GM18505 (cell line): ENCODE measurements at regions not wholly inside any gene's neighbourhood (a gene's known extent, or its start where the extent isn't known, plus 50 kb on each side); places are given as distances from the start of the nearest gene placed in this dataset.

Source experiments
- ATAC-seq: cut with Tn5 transposase; IDR thresholded peaks from one replicate; pipeline ENCODE4 v1.9.1; 2021; ENCODE audit not compliant: unreplicated experiment
- POLR2A ChIP-seq: IDR thresholded peaks from 4 replicates; pipeline ENCODE4 v1.6.1; 2011; ENCODE audit warnings: borderline replicate concordance; ENCODE audit not compliant: insufficient read depth, insufficient read length; ENCODE audit errors: extremely low read depth

DNA sequence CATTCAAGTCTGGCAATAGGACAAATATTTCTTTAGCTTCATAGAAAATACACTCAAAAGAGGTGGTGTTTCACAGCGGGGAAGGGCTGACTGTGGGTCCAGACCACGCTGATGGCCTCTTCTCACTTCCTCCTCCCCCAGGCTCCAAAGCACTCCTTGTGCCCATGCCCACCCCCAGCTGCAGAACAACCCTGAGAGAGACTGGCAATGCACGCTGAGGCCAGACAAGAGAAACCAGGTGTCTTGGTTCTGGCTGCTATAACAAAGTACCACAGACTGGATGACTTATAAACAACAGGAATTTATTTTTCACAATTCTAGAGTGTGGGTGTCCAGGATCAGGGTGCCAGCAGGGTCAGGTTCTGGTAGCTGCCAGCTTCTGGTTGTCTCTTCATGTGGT lies 386.1 kb downstream of the FBXW7 start:
- no peak for ATAC-seq
- no peak for TF ChIP-seq POLR2A

DNA sequence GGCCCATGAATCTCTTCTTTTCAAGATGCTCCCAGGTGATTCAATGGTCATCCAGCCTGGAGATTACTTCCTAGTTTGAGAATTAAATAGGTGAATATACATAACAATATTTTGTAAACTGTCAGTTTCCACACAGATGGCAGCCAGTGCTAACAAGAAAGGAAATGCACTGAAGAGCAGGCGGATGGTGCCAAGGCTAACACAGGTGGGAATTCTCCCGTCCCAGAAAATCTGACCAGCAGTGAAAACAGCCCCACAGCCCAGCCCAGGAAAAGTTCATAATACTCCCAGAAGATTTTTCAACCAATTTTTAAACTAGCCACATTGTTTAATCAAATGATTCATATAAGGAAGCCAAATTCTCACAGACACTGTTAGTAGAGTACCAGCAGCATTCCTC lies 387.2 kb upstream of the GATB start:
- ATAC-seq = no peak

DNA sequence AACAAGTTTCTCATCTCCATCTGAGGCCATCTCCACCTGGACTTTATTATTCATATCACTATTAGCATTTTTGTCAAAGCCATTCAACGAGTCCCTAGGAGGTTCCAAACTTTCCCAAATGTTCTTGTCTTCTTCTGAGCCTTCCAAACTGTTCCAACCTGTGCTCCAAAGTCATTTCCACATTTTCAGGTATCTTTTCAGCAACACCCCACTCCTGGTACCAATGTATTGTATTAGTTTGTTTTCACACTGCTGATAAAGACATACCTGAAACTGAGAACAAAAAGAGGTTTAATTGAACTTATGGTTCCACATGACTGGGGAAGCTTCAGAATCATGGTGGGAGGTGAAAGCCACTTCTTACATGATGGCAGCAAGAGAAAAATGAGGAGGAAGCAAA lies 385.4 kb upstream of the GATB start:
- TF ChIP-seq POLR2A = no peak
- no peak for ATAC-seq

More for the DNA sequence above, 387.2 kb upstream of the GATB start:
- no peak for TF ChIP-seq POLR2A

DNA sequence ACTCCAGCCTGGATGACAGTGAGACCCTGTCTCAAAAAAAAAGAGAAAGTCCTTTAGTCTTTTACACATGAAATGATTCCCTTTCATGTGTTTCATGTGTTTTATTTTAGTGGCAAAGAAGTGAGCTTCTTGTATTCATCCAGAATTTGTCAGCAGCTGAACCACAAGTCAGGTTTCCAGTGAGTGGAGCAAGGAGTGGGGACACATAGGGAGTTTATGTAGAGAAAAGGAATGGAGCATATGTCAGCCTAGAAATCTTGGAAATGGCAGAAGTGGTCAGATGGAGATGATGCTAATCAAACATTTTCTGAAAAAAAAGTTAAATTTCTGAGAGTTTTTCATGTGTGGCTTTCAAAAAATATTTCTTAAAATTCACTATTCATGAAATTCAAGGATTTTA lies 383.0 kb upstream of the GATB start:
- TF ChIP-seq POLR2A = no peak
- no peak for ATAC-seq

DNA sequence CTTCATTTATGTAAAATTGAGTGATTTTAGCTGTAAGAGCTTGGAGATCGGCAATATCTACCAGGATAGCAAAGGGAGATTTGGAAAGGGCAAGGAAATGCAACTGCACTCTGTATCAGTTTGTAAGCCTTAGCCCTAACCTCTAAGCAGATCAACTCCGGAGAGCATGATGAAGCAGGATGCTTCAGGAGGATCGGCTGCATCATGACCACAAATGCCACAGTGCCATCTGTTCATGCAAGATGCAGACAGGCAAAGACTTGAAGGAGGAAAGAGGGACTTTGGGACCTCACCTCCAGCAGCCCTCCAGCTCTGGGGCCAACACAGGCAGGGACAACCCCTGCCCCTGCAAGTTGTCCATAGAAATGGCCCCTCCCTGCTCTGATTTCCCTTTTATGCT lies 377.6 kb upstream of the GATB start:
- no peak for TF ChIP-seq POLR2A
- no peak for ATAC-seq

DNA sequence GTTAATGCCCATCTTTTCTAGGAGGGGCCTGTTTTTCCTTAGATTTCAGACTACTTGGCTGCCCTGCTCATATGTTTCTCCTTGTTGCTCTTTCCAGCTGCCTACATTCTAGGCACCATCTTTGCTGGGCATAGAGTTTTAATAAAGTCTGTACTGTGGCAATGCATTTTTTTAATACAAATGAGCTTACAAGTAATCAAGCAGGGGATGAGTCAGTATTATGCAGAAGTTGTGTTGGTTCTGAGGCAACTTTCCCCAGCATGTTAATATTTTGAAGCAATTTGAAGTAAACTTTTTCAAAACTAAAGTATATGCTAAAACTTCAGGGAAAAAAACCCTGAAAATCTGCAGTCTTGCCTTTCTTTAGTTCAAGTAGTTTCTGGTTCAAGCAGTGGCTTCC lies 372.0 kb upstream of the GATB start:
- no peak for TF ChIP-seq POLR2A
- no peak for ATAC-seq

DNA sequence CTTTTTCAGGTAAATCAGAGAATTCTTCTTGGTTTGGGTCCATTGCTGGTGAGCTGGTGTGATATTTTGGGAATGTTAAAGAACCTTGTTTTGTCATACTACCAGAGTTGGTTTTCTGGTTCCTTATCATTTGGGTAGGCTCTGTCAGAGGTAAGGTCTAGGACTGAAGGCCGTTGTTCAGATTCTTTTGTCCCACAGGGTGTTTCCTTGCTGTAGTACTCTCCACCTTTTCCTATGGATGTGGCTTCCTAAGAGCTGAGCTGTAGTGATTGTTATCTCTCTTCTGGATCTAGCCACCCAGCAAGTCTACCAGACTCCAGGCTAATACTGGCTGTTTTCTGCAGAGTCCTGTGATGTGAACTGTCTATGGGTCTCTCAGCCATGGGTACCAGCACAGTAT lies 367.5 kb upstream of the GATB start:
- no peak for TF ChIP-seq POLR2A
- ATAC-seq = no peak

DNA sequence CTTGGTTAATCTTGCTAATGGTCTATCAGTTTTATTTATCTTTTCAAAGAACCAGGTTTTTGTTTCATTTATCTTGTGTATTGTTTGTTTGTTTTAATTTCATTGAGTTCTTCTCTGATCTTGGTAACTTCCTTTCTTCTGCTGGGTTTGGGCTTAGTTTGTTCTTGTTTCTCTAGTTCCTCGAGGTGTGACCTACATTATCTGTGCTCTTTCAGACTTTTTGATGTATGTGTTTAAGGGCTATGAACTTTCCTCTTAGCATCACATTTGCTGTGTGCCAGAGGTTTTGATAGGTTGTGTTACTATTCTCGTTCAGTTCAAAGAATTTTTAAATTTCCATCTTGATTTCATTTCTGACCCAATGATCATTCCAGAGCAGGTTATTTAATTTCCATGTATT lies 365.4 kb upstream of the GATB start:
- no peak for ATAC-seq
- TF ChIP-seq POLR2A = no peak

DNA sequence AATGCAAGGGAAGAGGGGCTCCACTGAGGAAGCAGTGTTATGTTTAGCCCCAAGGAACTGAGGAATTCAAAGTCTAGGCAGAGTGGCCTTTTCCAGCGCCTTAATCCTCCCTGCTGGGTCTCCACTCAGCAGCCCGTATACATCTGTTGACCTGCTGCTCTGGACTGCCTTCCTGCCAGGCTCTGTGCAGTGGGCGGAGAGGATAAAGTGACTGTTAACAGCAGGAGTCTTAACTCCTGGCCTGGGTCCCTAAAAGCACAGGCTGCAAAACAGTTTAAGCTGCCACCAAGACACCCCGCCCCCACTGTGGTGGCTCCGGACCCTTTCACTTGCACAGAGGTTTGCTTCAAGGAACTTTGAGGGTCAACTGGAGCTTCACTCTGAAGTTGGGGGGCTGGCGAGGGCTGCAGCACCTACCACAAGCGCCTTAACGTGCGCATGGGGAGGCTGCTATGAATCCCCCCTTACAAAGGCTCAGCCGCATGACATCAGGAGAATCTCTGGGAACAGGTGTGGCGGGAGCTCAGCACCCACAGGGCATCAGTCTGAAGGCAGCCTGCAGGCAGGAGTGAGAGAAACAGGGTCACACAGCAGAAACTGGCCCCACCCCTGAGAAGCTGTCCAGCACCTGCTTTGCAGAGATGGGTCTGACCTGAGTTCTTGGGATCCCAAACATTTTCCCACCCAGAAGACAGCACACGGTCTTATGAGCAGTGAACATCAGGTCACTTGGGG lies 358.2 kb upstream of the GATB start:
- ATAC-seq = no peak
- TF ChIP-seq POLR2A = no peak

DNA sequence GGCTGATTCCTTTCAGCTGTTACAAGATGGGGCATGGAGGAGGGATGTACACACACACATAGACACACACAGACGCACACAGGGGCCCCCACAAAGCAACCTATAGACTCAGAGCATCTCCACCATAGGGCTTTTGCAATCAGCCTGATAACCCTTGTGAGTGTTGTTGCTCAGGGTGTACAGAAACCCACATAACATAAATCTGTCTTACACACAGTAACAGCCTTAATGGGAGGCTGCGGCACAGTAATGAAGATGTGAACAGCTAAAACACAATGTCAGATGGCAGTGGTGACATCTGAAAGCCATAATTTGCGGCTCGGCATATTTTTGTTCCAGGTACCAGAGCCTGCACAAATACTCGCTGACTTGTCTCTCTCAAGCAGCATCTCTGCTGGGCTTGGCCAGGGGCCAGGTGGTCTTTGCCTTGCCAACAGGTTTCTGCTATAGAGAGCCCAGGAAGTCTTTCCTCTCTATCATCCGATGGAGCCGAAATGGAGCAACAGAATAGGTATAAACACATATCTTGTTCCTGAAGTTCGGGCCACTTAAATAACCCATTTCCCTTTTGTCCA lies 357.2 kb upstream of the GATB start:
- ATAC-seq = no peak
- no peak for TF ChIP-seq POLR2A

DNA sequence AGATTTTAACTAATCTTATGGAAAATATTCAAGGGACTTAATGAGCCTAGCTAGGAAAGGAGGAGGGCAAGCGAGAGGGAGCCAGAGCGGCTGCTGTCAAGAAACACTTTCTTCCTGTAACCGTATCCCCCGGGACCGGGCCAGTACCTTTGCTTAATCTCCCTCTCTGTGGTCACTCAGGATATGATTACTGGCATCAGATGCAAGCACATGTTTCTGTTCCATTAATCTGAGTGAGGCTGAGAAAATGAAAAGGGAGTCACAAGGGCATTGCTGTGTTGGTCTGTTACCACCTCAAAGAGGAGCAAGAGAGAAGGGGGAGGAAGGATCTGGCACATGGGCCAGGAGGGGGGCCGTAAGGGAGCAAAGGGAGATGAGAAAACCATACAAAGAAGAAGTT lies 356.7 kb upstream of the GATB start:
- TF ChIP-seq POLR2A = no peak
- ATAC-seq = no peak

DNA sequence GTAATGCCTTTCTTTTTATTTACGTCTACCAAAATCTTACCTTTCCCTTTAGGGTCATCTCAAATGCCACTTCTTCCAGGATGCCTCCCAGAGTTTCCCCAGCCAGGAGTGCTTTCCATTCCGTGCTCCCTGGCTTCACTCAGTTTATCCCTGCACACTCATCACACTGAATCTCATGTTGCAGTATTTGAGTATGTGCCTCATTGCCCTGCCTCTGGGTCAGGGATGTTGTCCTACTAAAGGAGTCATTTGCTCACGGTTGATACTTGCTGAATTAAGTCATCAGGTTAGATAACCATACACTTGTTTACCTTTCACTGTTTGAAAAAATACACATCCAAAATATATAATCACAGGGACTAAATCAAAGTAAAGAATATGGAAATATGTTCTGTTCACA lies 356.2 kb upstream of the GATB start:
- no peak for ATAC-seq
- TF ChIP-seq POLR2A = no peak

DNA sequence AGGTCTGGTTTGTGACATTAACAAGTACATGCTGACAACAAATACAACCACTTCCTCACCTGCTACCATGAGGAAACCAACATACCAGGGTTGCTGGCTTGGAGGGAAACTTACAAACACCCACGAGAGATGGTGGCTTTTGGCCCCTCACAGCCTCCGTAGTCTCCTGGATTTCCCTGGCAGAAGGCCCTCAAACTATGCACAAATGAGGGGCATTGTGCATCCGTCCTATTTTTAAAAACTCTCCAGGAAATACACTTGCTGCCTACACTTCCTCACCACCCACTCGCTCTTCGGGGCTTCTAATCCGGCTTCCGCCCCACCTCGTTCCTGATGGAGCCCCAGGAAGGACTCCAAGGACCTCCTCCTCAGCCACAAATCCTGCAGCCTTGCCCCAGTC lies 355.0 kb upstream of the GATB start:
- TF ChIP-seq POLR2A = no peak

DNA sequence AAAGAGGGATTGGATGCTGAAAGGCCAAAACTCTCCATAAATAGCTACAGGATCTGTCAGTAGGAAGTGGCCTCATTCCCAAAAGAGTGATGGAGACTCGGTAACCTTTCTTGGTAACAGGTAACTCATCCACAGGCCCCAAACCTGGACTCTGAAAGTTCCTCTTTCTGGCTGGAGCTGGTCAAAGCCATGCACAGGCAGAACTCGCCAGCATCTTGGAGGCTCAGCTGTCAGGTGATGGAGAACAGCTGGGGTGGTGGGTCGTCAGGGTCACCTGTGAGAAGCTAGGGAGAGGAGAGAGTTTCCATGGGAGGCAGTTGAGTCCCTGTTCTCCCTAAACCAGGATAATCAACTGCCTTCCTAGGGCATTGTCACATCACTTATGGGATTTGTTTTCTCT lies 354.3 kb upstream of the GATB start:
- no peak for ATAC-seq
- no peak for TF ChIP-seq POLR2A

More for the DNA sequence above, 355.0 kb upstream of the GATB start:
- ATAC-seq = no peak

DNA sequence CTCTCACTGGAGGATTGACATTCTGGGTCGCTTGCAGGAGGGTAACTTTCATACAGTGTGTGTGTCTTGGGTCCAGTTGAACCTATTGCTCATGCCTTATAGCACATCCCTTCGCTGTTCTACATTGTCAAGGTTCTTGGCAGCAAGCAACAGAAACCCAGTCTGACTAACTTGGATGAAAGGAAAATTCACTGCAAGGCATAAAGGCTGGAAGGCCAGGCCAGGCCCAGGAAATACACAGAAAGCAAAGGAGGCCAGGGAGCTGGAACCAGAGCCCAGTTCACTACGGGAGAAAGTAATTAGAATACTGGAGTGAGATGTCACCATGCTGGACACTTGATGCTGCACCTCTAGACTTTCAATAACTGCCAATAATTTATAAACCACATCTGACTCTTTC lies 353.8 kb upstream of the GATB start:
- TF ChIP-seq POLR2A = no peak
- no peak for ATAC-seq

DNA sequence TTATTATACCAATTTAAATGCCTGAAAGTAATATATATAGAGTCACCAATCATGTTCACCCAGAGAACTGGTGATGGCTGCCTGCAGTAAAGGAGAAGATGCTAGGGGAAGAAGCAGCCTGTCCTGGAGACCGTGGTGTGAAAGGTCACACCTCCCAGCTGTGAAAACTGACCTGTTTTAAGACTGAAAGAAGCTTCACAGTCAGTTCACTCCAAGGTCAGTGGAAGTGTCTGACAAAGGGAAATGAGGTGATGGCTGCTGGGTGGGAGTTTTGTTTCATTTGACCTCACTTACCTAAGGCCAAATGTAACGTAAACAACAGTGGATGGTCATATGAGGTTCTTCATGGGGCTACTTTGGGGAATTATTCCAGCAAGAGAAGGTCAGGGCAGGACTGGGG lies 352.1 kb upstream of the GATB start:
- peak; percentile 83 for ATAC-seq
- no peak for TF ChIP-seq POLR2A

DNA sequence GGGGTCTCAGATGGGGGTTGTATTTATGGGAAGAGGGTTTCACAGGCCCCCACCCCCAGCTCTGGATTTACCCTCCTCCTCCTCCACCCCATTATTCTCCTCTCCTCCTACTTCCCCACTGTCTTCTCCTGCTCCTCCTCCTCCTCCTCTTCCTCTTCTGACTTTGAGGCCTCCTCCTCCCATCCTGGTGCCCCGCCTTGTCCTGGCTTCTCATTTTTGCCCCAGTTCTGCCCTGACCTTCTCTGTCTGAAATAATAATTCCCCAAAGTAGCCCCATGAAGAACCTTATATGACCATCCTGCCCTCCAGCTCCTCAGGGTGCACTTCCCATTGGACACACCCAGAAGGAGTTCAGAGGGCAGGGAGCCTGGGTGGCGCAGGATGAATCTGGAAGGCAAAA lies 351.4 kb upstream of the GATB start:
- ATAC-seq = no peak

More for the DNA sequence above, 351.4 kb upstream of the GATB start:
- TF ChIP-seq POLR2A = no peak
